ENCODE measurements at regions not wholly inside any gene's neighbourhood (a gene's known extent, or its start where the extent isn't known, plus 50 kb on each side); places are given as distances from the start of the nearest gene placed in this dataset.

- TF ChIP-seq, protein P1, sequence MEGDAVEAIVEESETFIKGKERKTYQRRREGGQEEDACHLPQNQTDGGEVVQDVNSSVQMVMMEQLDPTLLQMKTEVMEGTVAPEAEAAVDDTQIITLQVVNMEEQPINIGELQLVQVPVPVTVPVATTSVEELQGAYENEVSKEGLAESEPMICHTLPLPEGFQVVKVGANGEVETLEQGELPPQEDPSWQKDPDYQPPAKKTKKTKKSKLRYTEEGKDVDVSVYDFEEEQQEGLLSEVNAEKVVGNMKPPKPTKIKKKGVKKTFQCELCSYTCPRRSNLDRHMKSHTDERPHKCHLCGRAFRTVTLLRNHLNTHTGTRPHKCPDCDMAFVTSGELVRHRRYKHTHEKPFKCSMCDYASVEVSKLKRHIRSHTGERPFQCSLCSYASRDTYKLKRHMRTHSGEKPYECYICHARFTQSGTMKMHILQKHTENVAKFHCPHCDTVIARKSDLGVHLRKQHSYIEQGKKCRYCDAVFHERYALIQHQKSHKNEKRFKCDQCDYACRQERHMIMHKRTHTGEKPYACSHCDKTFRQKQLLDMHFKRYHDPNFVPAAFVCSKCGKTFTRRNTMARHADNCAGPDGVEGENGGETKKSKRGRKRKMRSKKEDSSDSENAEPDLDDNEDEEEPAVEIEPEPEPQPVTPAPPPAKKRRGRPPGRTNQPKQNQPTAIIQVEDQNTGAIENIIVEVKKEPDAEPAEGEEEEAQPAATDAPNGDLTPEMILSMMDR (IDR thresholded peaks at IDR 0.05), result no peak
- TF ChIP-seq EZH2 (IDR thresholded peaks at IDR 0.05), result no peak
Observed at GRCh38 chr1:22292011-22292788, 149.3 kb upstream of the WNT4 start.

All from neural progenitor cell (in vitro differentiated cells).